ENCODE measurements at regions not wholly inside any gene's neighbourhood (a gene's known extent, or its start where the extent isn't known, plus 50 kb on each side); places are given as distances from the start of the nearest gene placed in this dataset.

GRCh38 chr11:28529540-28530410 is 421.6 kb downstream of the METTL15 start:
- DNase-seq (peak in 2 of 4 donors; percentile 22 to 44), ATAC-seq (peak; percentile 50)
- no peaks in the 10 kb centered on the region for H3K36me3 ChIP-seq
- peaks cover 0 to 25% of the 10 kb centered on the region in 2 donors for H3K9me3 ChIP-seq
- no peaks in the 10 kb centered on the region for H3K27me3 ChIP-seq
- H3K4me3 ChIP-seq: no peak overlapping the region
- H3K27ac ChIP-seq: no peak overlapping the region
- TF ChIP-seq, protein P1, sequence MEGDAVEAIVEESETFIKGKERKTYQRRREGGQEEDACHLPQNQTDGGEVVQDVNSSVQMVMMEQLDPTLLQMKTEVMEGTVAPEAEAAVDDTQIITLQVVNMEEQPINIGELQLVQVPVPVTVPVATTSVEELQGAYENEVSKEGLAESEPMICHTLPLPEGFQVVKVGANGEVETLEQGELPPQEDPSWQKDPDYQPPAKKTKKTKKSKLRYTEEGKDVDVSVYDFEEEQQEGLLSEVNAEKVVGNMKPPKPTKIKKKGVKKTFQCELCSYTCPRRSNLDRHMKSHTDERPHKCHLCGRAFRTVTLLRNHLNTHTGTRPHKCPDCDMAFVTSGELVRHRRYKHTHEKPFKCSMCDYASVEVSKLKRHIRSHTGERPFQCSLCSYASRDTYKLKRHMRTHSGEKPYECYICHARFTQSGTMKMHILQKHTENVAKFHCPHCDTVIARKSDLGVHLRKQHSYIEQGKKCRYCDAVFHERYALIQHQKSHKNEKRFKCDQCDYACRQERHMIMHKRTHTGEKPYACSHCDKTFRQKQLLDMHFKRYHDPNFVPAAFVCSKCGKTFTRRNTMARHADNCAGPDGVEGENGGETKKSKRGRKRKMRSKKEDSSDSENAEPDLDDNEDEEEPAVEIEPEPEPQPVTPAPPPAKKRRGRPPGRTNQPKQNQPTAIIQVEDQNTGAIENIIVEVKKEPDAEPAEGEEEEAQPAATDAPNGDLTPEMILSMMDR (IDR thresholded peaks at IDR 0.05): peak in 1 of 2 donors; percentile 37
- no peaks in the 10 kb centered on the region for H3K4me1 ChIP-seq
- intact Hi-C loops (cut with DNase I): loop anchor here in 1 of 2 donors (10.0 kb wide), 1 partner anchor 825 kb away; the partner anchor contains the start of gene BDNF

GRCh38 chr11:28529046-28529445 is 420.9 kb downstream of the METTL15 start:
- Histone ChIP-seq H3K36me3 (no peaks in the 10 kb centered on the region), H3K27ac (no peak overlapping the region), H3K4me3 (no peak overlapping the region), H3K9me3 (peaks cover 0 to 31% of the 10 kb centered on the region in 2 donors), H3K4me1 (no peaks in the 10 kb centered on the region), H3K27me3 (no peaks in the 10 kb centered on the region)
- TF ChIP-seq, protein P1 (IDR thresholded peaks at IDR 0.05): no peak
- intact Hi-C loops (cut with DNase I): no loop called here
- DNase-seq (no peak), ATAC-seq (no peak)

- Histone ChIP-seq H3K9me3 (peaks cover 0 to 31% of the 10 kb centered on the region in 2 donors), H3K27me3 (no peaks in the 10 kb centered on the region), H3K36me3 (no peaks in the 10 kb centered on the region), H3K4me1 (no peaks in the 10 kb centered on the region), H3K27ac (no peak overlapping the region), H3K4me3 (no peak overlapping the region)
- intact Hi-C loops (cut with DNase I): no loop called here
- ATAC-seq (no peak), DNase-seq (no peak)
- TF ChIP-seq, protein P1 (IDR thresholded peaks at IDR 0.05): no peak
Observed at GRCh38 chr11:28528217-28528616, 420.0 kb downstream of the METTL15 start.

DNA sequence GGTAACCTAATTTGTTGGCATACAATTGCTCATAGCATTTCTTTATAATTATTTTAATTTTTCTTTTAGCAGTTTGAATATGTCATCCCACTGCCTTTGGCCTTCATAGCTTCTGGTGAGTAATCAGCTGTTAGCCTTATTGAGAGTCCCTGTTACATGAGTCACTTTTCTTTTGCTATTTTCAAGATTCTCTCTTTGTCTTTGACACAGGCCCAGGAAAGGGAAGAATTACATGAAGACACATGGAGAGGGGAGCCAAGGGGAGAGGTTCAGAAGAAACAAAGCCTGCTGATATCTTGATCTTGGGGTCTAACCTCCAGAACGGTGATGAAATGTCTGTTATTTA is 418.2 kb downstream of the METTL15 start:
- Histone ChIP-seq H3K27me3 (no peaks in the 10 kb centered on the region), H3K9me3 (peaks cover 0 to 31% of the 10 kb centered on the region in 2 donors), H3K36me3 (no peaks in the 10 kb centered on the region), H3K27ac (no peak overlapping the region), H3K4me1 (no peaks in the 10 kb centered on the region), H3K4me3 (no peak overlapping the region)
- intact Hi-C loops (cut with DNase I): no loop called here
- DNase-seq: no peak
- no peak for ATAC-seq
- TF ChIP-seq, protein P1 (IDR thresholded peaks at IDR 0.05): no peak

DNA sequence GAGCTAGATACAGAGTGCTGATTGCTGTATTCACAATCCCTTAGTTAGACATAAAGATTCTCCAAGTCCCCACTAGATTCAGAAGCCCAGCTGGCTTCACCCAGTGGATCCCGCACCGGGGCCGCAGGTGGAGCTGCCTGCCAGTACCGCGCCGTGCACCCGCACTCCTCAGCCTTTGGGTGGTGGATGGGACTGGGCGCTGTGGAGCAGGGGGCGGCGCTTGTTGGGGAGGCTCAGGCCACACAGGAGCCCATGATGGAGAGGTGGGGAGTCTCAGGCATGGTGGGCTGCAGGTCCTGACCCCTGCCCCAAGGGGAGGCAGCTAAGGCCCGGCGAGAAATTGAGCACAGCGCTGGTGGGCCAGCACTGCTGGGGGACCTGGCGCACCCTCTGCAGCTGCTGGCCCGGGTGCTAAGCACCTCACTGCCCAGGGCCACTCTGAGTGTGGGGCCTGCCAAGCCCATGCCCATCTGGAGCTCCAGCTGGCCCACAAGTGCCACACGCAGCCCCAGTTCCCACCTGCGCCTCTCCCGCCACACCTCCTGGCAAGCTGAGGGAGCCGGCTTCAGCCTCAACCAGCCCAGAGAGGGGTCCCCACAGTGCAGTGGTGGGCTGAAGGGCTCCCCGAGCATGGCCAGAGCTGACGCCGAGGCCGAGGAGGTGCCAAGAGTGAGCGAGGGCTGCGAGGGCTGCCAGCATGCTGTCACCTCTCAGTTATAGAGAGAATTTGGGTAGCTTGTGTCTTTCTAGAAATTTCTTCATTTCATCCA is 417.6 kb downstream of the METTL15 start:
- TF ChIP-seq, protein P1 (IDR thresholded peaks at IDR 0.05): no peak
- DNase-seq: peak in 1 of 4 donors; percentile 62
- no peak for ATAC-seq
- Histone ChIP-seq H3K4me3 (no peak overlapping the region), H3K9me3 (peaks cover 0 to 31% of the 10 kb centered on the region in 2 donors), H3K36me3 (no peaks in the 10 kb centered on the region), H3K27me3 (no peaks in the 10 kb centered on the region), H3K4me1 (no peaks in the 10 kb centered on the region), H3K27ac (no peak overlapping the region)
- intact Hi-C loops (cut with DNase I): no loop called here

Measured in left lung (tissue), 4 donors.